Heart right ventricle (tissue), 16 donors: ENCODE measurements at regions not wholly inside any gene's neighbourhood (a gene's known extent, or its start where the extent isn't known, plus 50 kb on each side); places are given as distances from the start of the nearest gene placed in this dataset.

Experiments used
- ATAC-seq, 8 donors: fragments of 200-7000 bp; cut with Tn5 transposase; one replicate each; pipeline ENCODE4 v1.9.1; 2020; ENCODE audit warnings: mild to moderate bottlenecking in 8 of 8, moderate library complexity in 8 of 8, moderate number of reproducible peaks in 1 of 8
- DNase-seq, 2 donors: peaks; one replicate each; pipeline ENCODE4 v3.0.0-alpha.2; 2020
- H3K27ac ChIP-seq, 10 donors: fragments of 200-600 bp; sonication (generic) in 2 of 10; one replicate each; pipeline versions ENCODE4 v1.5.0 to v1.8.0; 2020 to 2022; ENCODE audit warnings: mild to moderate bottlenecking in 3 of 10
- H3K27me3 ChIP-seq, 7 donors: fragments of 200-600 bp; one replicate each; pipeline ENCODE4 v1.8.0; 2021 to 2022; ENCODE audit warnings: mild to moderate bottlenecking in 2 of 7
- H3K36me3 ChIP-seq, 9 donors: fragments of 200-600 bp; sonication (generic) in 1 of 9; one replicate each; pipeline versions ENCODE4 v1.5.0 to v1.8.0; 2020 to 2022; ENCODE audit warnings: mild to moderate bottlenecking in 2 of 9
- H3K4me1 ChIP-seq, 9 donors: fragments of 200-600 bp; sonication (generic) in 1 of 9; one replicate each; pipeline versions ENCODE4 v1.5.0 to v1.8.0; 2020 to 2022; ENCODE audit warnings: mild to moderate bottlenecking in 4 of 9
- H3K4me3 ChIP-seq, 10 donors: fragments of 200-600 bp; sonication (generic) in 2 of 10; one replicate each; pipeline versions ENCODE4 v1.5.0 to v1.8.0; 2020 to 2022; ENCODE audit warnings: mild to moderate bottlenecking in 7 of 10, moderate library complexity in 2 of 10
- H3K9me3 ChIP-seq, 11 donors: fragments of 200-600 bp in 10 of 11; sonication (generic) in 2 of 11; one replicate each; pipeline versions ENCODE4 v1.5.0 to v1.8.0; 2013 to 2022; ENCODE audit warnings: mild to moderate bottlenecking in 2 of 11, control low read depth in 1 of 11, moderate library complexity in 1 of 11
- CTCF ChIP-seq, 9 donors: fragments of 200-600 bp; sonication (generic) in 2 of 9; IDR thresholded peaks; one replicate each; pipeline versions ENCODE4 v1.5.0 to v1.8.0; 2021 to 2022; ENCODE audit warnings: antibody characterized with exemption in 9 of 9, mild to moderate bottlenecking in 5 of 9, moderate library complexity in 1 of 9
- WGBS, 2 donors: extraction: QIAGEN DNeasy Blood & Tissue Kit; methylation state at CpG; one replicate each; pipeline ENCODE4 v1.1.7; 2013; ENCODE audit warnings: inconsistent platforms in 1 of 2; 5-methylcytosine and 5-hydroxymethylcytosine counted together
- intact Hi-C, 10 donors: fragments of 100-400 bp; cut with DNase I; formaldehyde crosslinking; loops; one replicate each; pipeline versions ENCODE4 v1.11.1 to v1.14.2; 2022
- donor health status: Arrhythmogenic right ventricular cardiomyopathy.
- donor health status: ischemic (EF 13 %, LVEDD 7.1; RV severe dilation, severe dysfunction).
- donor health status: healthy with polysubstance abuse.
- donor health status: DM: no; HTN: yes; CAD: no.
- donor health status: DM: no; HTN: no; CAD: no.
- donor health status: ischemic (EF 25% LVEDD 6.9; RV normal size, moderate dysfunction).
- donor health status: ischemic (EF 25% LVEDD 5.7; RV mildly dilated, moderate dysfunction).
- donor health status: healthy.
- donor health status: DM: yes; HTN: yes; CAD: no.
- donor health status: Ischemic cardiomyopathy.
- donor health status: ischemic (EF 35%, LVEDD 5.7; RV mildly dilated, moderate dysfunction).
- donor health status: nonischemic (EF 11% LVEDD 7.7; RV severe dilation, severe dysfunction).
- donor health status: DM: yes; HTN: yes; CAD: no.
- donor health status: PGD.
- donor health status: ischemic (EF 29% LVEDD 5.4; RV normal size, mild dysfunction).
- donor health status: nonischemic (EF 23%, LVEDD 6.1; RV moderate dilation, normal function).

GRCh38 chr7:117982071-117983055, 109.1 kb upstream of the CTTNBP2 start:
- intact Hi-C loops, result no loop called here
- no peaks in the 10 kb centered on the region for H3K4me1 ChIP-seq
- WGBS, 2 donors, result 58 to 68% methylated on average over 11 of the region's 11 CpGs
- no peaks in the 10 kb centered on the region for H3K27me3 ChIP-seq
- no peak overlapping the region for H3K4me3 ChIP-seq
- no peak for ATAC-seq
- H3K36me3 ChIP-seq, result no peaks in the 10 kb centered on the region
- no peak for DNase-seq
- H3K9me3 ChIP-seq, result no peaks in the 10 kb centered on the region
- no peak for TF ChIP-seq CTCF (IDR thresholded peaks at IDR 0.05)
- H3K27ac ChIP-seq, result no peak overlapping the region

GRCh38 chr7:117986645-117987269, 113.5 kb upstream of the CTTNBP2 start:
- Histone ChIP-seq H3K4me1 (no peaks in the 10 kb centered on the region), H3K9me3 (no peaks in the 10 kb centered on the region), H3K27ac (no peak overlapping the region), H3K36me3 (no peaks in the 10 kb centered on the region), H3K4me3 (no peak overlapping the region), H3K27me3 (no peaks in the 10 kb centered on the region)
- ATAC-seq (no peak), DNase-seq (no peak)
- TF ChIP-seq CTCF (IDR thresholded peaks at IDR 0.05), result no peak
- intact Hi-C loops, result no loop called here
- 78 to 91% methylated on average over 2 of the region's 2 CpGs for WGBS, 2 donors

- intact Hi-C loops, result no loop called here
- Histone ChIP-seq H3K9me3 (no peaks in the 10 kb centered on the region), H3K36me3 (no peaks in the 10 kb centered on the region), H3K27ac (no peak overlapping the region), H3K27me3 (no peaks in the 10 kb centered on the region), H3K4me3 (no peak overlapping the region), H3K4me1 (no peaks in the 10 kb centered on the region)
- DNase-seq, result no peak
- no peak for ATAC-seq
- no peak for TF ChIP-seq CTCF (IDR thresholded peaks at IDR 0.05)
Measured at GRCh38 chr7:117990834-117991233, 117.6 kb upstream of the CTTNBP2 start.

- Histone ChIP-seq H3K27me3 (no peaks in the 10 kb centered on the region), H3K4me3 (no peak overlapping the region), H3K36me3 (no peaks in the 10 kb centered on the region), H3K27ac (no peak overlapping the region), H3K4me1 (no peaks in the 10 kb centered on the region), H3K9me3 (no peaks in the 10 kb centered on the region)
- no peak for TF ChIP-seq CTCF (IDR thresholded peaks at IDR 0.05)
- DNase-seq (no peak), ATAC-seq (no peak)
- intact Hi-C loops, result no loop called here
- 86 to 89% methylated on average over 1 of the region's 1 CpG for WGBS, 2 donors
Measured at GRCh38 chr7:117992635-117993376, 119.6 kb upstream of the CTTNBP2 start.
